Pancreas (tissue), 10 donors: ENCODE measurements at regions not wholly inside any gene's neighbourhood (a gene's known extent, or its start where the extent isn't known, plus 50 kb on each side); places are given as distances from the start of the nearest gene placed in this dataset.

Experiments used
- ATAC-seq, 4 donors: fragments of 200-7000 bp; cut with Tn5 transposase; one replicate each; pipeline versions ENCODE4 v1.8.0 to v1.9.1; 2020; ENCODE audit warnings: mild to moderate bottlenecking in 4 of 4, moderate library complexity in 4 of 4
- DNase-seq, 6 donors: peaks; one replicate each; pipeline ENCODE4 v3.0.0-alpha.2; 2020
- FAIRE-seq: peaks from 2 replicates; lab custom pipeline; 2012; peaks lifted over from hg19 to GRCh38; lab: Jason Lieb, UNC
- H3K27ac ChIP-seq, 4 donors: fragments of 200-600 bp; sonication (generic); 1 replicate in 3 of 4; 2 replicates in 1 of 4; pipeline versions ENCODE4 v1.5.0 to v1.8.0; 2020
- H3K27me3 ChIP-seq, 4 donors: fragments of 200-600 bp; one replicate each; pipeline ENCODE4 v1.8.0; 2021
- H3K36me3 ChIP-seq, 3 donors: fragments of 200-600 bp; sonication (generic) in 1 of 3; one replicate each; pipeline versions ENCODE4 v1.5.0 to v1.8.0; 2020 to 2021
- H3K4me1 ChIP-seq, 3 donors: fragments of 200-600 bp; one replicate each; pipeline ENCODE4 v1.8.0; 2021
- H3K4me3 ChIP-seq, 4 donors: fragments of 200-600 bp; sonication (generic) in 2 of 4; one replicate each; pipeline versions ENCODE4 v1.5.0 to v1.8.0; 2020 to 2021
- H3K9me3 ChIP-seq, 4 donors: fragments of 200-600 bp; one replicate each; pipeline ENCODE4 v1.8.0; 2021
- WGBS, 2 donors: extraction: QIAGEN DNeasy Blood & Tissue Kit; methylation state at CpG; one replicate each; pipeline ENCODE4 v1.1.7; 2013; 5-methylcytosine and 5-hydroxymethylcytosine counted together
- intact Hi-C, 3 donors: fragments of 100-400 bp; cut with DNase I; formaldehyde crosslinking; loops; one replicate each; pipeline versions ENCODE4 v1.11.1 to v1.14.2; 2022
- TF ChIP-seq, protein P1 (sequence below), 4 donors: fragments of 200-600 bp; sonication (generic) in 3 of 4; IDR thresholded peaks; one replicate each; pipeline versions ENCODE4 v1.5.0 to v1.8.0; 2021; ENCODE audit warnings: antibody characterized with exemption in 4 of 4
- donor health status: healthy with polysubstance abuse.
- donor health status: DM: no; HTN: no; CAD: no; lungs with moderate emphysema.
- donor health status: DM: no; HTN: no; CAD: no.
- donor health status: control.
- donor health status: control.
- donor health status: Bipolar disorder and iron deficiency.
- donor health status: DM: yes; HTN: yes; CAD: no.
- donor health status: DM: no; HTN: no; CAD: no.
- donor health status: DM: no; HTN: no; CAD: no.
- donor health status: DM: yes; HTN: yes; CAD: no.

DNA sequence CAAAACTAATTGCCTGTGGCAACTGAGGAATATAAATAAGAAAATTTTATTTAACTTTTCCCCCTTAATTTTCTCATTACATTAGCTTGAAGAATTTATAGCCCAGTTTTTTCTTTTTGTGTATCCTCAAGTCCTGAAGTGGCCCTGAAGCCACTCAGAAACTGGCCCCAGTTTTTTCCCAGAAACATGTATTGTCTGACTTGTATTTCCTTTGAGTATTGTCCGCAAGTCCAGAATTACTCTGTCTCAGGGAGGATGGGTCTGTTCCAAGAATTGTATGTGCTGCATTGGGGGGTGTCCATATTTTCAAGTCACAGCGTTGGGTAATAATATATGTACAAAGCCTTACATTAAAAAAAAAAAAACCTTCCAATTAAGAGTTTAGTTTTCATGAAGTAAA, 149.7 kb upstream of the IL12A start:
- H3K27ac ChIP-seq = no peak overlapping the region
- FAIRE-seq = no peak

DNA sequence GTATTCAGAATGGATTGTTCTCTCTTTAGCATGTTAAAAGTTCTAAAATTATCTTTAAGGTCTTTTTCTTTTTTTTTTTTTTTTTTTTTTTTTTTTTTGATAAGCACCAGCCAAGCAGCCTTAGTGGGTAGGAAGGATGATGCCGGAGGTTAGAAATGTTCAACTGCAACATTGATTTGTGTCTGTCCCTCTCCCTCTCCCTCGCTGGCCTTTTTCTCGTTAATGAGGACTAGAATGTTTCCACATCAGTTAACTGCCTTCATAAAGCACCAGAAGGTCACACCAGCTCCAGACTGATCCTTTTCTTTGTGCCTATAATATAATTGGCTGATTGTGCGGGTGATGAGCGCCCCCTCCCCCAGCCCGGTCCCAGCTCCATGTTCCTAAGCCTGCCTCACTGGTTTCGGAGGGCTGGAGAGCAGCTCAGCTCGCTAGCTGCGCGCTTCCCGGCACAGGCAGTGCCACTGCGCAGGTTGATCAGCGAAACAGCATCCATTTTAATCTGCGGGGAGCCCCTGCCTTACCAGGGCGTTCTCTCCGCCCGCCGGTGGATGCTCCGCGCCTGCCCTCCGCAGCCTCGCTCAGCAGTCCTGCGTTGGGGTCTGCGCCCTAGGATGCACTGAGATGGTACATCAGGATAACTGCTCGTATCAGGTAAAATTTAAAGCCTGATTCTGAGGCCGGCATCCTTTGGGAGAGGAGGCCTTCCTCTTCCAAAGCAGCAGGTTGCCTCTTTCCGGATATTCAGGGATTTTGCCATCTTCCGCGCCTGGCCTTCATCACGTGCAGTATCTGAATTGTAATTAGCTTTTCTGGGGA, 148.9 kb upstream of the IL12A start, which contains the start of gene SCHIP1:
Gene SCHIP1 (plus strand): TSS at position 301 of the 819 bp plus-strand sequence.
- TF ChIP-seq, protein P1, sequence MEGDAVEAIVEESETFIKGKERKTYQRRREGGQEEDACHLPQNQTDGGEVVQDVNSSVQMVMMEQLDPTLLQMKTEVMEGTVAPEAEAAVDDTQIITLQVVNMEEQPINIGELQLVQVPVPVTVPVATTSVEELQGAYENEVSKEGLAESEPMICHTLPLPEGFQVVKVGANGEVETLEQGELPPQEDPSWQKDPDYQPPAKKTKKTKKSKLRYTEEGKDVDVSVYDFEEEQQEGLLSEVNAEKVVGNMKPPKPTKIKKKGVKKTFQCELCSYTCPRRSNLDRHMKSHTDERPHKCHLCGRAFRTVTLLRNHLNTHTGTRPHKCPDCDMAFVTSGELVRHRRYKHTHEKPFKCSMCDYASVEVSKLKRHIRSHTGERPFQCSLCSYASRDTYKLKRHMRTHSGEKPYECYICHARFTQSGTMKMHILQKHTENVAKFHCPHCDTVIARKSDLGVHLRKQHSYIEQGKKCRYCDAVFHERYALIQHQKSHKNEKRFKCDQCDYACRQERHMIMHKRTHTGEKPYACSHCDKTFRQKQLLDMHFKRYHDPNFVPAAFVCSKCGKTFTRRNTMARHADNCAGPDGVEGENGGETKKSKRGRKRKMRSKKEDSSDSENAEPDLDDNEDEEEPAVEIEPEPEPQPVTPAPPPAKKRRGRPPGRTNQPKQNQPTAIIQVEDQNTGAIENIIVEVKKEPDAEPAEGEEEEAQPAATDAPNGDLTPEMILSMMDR (IDR thresholded peaks at IDR 0.05) = no peak
- Histone ChIP-seq H3K27me3 (no peaks in the 10 kb centered on the region), H3K36me3 (no peaks in the 10 kb centered on the region), H3K4me1 (no peaks in the 10 kb centered on the region), H3K27ac (no peak within 1 kb of the TSS), H3K4me3 (peak within 1 kb of the TSS in 1 of 4 donors; percentile 9), H3K9me3 (no peaks in the 10 kb centered on the region)
- peak in 3 of 4 donors; percentile 32 to 81 (median 79) for ATAC-seq
- no peak for FAIRE-seq
- peak in 1 of 6 donors; percentile 4 for DNase-seq
- intact Hi-C loops = no loop called here
- 29 to 30% methylated on average over 30 of the region's 30 CpGs for WGBS, 2 donors

More for the DNA sequence above, 149.7 kb upstream of the IL12A start:
- ATAC-seq (no peak), DNase-seq (no peak)
- H3K9me3 ChIP-seq = no peaks in the 10 kb centered on the region
- WGBS, 2 donors = 77 to 85% methylated on average over 2 of the region's 2 CpGs
- intact Hi-C loops = no loop called here
- TF ChIP-seq, protein P1 (IDR thresholded peaks at IDR 0.05) = no peak
- H3K4me3 ChIP-seq = no peak overlapping the region
- H3K36me3 ChIP-seq = no peaks in the 10 kb centered on the region
- no peaks in the 10 kb centered on the region for H3K4me1 ChIP-seq
- H3K27me3 ChIP-seq = no peaks in the 10 kb centered on the region

DNA sequence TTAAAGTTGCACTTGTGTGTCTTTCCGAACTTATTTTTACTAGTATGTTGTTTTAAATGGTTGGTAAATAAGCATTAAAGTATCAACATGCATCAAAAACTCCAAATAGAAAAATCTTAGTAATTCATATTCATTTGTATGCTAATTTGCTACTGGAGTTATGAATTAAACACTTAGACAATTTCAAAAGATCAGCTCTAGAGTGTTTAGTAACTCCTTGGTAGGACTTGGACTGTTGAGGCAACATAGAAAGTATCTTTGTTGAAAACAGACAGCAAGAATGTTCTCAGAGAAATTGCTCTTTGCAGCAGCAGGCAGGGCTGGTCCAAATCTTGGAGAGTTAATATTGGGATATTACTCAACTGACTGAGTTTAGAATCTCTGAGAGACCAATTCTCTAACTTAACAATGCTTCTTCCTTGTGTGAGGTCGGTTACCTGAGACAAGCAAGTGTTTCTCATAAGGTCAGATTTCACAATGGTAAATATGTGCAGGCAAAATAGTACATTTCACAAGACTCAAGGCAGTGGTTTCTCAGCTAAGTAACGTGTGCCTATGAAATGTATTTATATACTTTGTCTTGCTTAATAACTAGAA, 147.8 kb upstream of the IL12A start:
- FAIRE-seq = no peak
- no peaks in the 10 kb centered on the region for H3K4me1 ChIP-seq
- intact Hi-C loops = no loop called here
- H3K27ac ChIP-seq = no peak overlapping the region
- H3K4me3 ChIP-seq = no peak overlapping the region
- TF ChIP-seq, protein P1 (IDR thresholded peaks at IDR 0.05) = no peak
- DNase-seq = no peak
- H3K36me3 ChIP-seq = no peaks in the 10 kb centered on the region
- H3K9me3 ChIP-seq = no peaks in the 10 kb centered on the region
- no peaks in the 10 kb centered on the region for H3K27me3 ChIP-seq
- ATAC-seq = peak in 1 of 4 donors; percentile 44
- WGBS, 2 donors = 42 to 60% methylated on average over 3 of the region's 3 CpGs

DNA sequence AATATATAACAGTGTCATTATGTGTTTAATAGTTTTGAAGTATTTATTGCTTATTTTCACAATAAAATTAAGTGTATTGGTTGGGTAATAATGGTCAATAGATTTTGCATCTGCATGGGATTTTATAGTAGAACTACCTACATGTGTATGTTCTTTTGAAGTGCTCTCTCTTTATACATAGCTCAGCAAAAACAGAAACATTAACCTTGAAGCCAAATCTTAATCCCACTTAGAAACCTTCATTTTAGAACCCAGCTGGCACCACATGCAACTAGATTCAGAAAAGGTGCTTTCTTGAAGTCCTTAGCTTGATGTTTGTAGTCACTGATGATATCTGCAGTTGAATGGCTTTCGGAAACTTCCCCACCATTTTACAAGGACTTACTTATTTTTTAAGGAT, 146.9 kb upstream of the IL12A start:
- Histone ChIP-seq H3K9me3 (no peaks in the 10 kb centered on the region), H3K4me1 (no peaks in the 10 kb centered on the region), H3K36me3 (no peaks in the 10 kb centered on the region), H3K4me3 (no peak overlapping the region), H3K27ac (no peak overlapping the region), H3K27me3 (no peaks in the 10 kb centered on the region)
- no peak for ATAC-seq
- DNase-seq = no peak
- 93 to 97% methylated on average over 1 of the region's 1 CpG for WGBS, 2 donors
- intact Hi-C loops = no loop called here
- FAIRE-seq = no peak
- TF ChIP-seq, protein P1 (IDR thresholded peaks at IDR 0.05) = no peak
